GM21825 (cell line): ENCODE measurements at regions not wholly inside any gene's neighbourhood (a gene's known extent, or its start where the extent isn't known, plus 50 kb on each side); places are given as distances from the start of the nearest gene placed in this dataset.

Experiments used
- ATAC-seq: cut with Tn5 transposase; IDR thresholded peaks from one replicate; pipeline ENCODE4 v1.9.1; 2021; ENCODE audit warnings: mild to moderate bottlenecking, moderate library complexity; ENCODE audit not compliant: unreplicated experiment

GRCh38 chr4:152117933-152118507, 357.2 kb upstream of the GATB start:
- ATAC-seq: no peak

GRCh38 chr4:152117520-152117919, 356.7 kb upstream of the GATB start:
- no peak for ATAC-seq

DNA sequence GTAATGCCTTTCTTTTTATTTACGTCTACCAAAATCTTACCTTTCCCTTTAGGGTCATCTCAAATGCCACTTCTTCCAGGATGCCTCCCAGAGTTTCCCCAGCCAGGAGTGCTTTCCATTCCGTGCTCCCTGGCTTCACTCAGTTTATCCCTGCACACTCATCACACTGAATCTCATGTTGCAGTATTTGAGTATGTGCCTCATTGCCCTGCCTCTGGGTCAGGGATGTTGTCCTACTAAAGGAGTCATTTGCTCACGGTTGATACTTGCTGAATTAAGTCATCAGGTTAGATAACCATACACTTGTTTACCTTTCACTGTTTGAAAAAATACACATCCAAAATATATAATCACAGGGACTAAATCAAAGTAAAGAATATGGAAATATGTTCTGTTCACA, 356.2 kb upstream of the GATB start:
- no peak for ATAC-seq

GRCh38 chr4:152115794-152116193, 355.0 kb upstream of the GATB start:
- ATAC-seq: no peak

- no peak for ATAC-seq
Observed at GRCh38 chr4:152115118-152115517, 354.3 kb upstream of the GATB start.

DNA sequence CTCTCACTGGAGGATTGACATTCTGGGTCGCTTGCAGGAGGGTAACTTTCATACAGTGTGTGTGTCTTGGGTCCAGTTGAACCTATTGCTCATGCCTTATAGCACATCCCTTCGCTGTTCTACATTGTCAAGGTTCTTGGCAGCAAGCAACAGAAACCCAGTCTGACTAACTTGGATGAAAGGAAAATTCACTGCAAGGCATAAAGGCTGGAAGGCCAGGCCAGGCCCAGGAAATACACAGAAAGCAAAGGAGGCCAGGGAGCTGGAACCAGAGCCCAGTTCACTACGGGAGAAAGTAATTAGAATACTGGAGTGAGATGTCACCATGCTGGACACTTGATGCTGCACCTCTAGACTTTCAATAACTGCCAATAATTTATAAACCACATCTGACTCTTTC, 353.8 kb upstream of the GATB start:
- no peak for ATAC-seq

GRCh38 chr4:152112887-152113286, 352.1 kb upstream of the GATB start:
- peak; percentile 89 for ATAC-seq

DNA sequence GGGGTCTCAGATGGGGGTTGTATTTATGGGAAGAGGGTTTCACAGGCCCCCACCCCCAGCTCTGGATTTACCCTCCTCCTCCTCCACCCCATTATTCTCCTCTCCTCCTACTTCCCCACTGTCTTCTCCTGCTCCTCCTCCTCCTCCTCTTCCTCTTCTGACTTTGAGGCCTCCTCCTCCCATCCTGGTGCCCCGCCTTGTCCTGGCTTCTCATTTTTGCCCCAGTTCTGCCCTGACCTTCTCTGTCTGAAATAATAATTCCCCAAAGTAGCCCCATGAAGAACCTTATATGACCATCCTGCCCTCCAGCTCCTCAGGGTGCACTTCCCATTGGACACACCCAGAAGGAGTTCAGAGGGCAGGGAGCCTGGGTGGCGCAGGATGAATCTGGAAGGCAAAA, 351.4 kb upstream of the GATB start:
- no peak for ATAC-seq

DNA sequence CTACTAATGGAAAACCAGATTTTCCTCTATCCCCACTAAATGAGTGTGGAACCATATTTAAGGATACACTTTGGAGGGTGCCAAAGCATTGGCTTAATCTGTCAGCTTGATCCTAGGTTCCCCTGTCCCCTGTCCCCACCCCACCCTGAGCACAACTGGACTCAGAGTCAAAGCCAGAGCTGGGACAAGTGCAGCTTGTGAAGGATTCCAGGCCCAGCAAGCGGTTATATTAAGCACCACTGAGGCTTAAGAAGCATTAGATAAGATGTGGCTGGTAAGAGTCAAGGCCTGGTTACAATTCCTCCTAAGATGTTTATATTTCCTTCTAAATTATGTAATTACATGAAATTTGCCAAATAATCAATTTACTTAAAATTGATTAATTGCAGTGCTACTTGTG, 350.0 kb upstream of the GATB start:
- ATAC-seq: no peak

GRCh38 chr4:152109531-152110509, 349.0 kb upstream of the GATB start:
- no peak for ATAC-seq

- no peak for ATAC-seq
Observed at GRCh38 chr4:152107736-152108500, 347.1 kb upstream of the GATB start.

DNA sequence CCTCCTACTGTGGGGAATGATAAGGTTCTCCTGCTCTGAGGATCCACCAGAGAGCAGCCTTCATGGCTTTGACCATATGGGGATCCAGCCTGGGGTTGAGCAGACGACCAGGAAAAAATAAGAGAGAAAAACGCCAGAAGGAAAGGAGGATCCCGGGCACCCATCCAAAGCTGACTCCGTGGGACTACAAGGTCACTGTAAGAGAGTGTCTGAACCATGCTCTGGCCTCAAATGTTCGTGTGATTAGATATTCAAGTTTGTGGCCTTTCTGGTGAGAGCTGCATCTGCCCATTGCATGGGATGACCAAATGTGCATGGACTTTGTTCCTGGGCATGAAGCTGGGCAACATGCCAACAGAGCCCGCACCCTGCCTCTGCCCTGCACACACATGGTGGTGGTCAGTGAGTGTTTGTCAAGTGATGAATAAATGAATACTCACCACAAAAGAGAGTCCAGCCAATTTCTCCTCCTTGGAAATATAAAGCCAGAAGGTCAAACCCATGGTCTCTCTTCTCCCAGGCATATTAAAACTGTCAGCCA, 346.0 kb upstream of the GATB start:
- no peak for ATAC-seq

- no peak for ATAC-seq
Observed at GRCh38 chr4:152106113-152106763, 345.4 kb upstream of the GATB start.

- no peak for ATAC-seq
Observed at GRCh38 chr4:152104901-152105357, 344.1 kb upstream of the GATB start.

DNA sequence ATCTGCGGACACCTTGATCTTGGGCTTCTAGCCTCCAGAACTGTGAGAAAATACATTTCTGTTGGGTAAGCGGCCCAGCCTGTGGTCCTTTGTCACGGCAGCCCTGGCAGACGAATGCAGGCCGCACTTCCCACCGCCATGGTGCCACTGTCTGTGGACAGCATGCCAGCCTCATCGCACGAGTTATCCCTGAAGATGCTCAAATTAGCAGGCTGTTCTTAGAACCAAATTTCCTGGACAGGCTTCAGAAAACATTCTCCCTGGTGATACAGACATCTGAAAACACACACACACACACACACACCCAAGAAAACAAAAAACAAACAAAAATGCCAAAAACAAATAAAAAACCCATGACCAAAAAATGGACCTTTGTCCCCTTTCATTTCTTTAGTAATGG, 343.5 kb upstream of the GATB start:
- ATAC-seq: no peak

- ATAC-seq: no peak
Observed at GRCh38 chr4:152103181-152103901, 342.5 kb upstream of the GATB start.

GRCh38 chr4:152102436-152103000, 341.7 kb upstream of the GATB start:
- no peak for ATAC-seq

GRCh38 chr4:152101556-152102435, 341.0 kb upstream of the GATB start:
- ATAC-seq: no peak
